Omental fat pad (tissue), 3 donors: ENCODE measurements at regions not wholly inside any gene's neighbourhood (a gene's known extent, or its start where the extent isn't known, plus 50 kb on each side); places are given as distances from the start of the nearest gene placed in this dataset.

Experiments used
- ATAC-seq: fragments of 150-250 bp; one replicate; pipeline ENCODE4 v1.9.1; 2016; ENCODE audit warnings: mild to moderate bottlenecking, moderate library complexity; ENCODE audit not compliant: low FRiP score
- DNase-seq: peaks from one replicate; pipeline ENCODE4 v3.0.0-alpha.2; 2019; ENCODE audit warnings: low spot score
- CTCF ChIP-seq, 3 donors: fragments of 450-650 bp; IDR thresholded peaks; one replicate each; pipeline ENCODE4 v1.5.1; 2016 to 2017; ENCODE audit warnings: antibody characterized with exemption in 3 of 3, mild to moderate bottlenecking in 3 of 3, moderate library complexity in 2 of 3

GRCh38 chr2:43086451-43087221, 139.8 kb downstream of the ZFP36L2 start:
- no peak for TF ChIP-seq CTCF (IDR thresholded peaks at IDR 0.05)
- DNase-seq: no peak
- peak; percentile 88 for ATAC-seq

- no peak for DNase-seq
- no peak for TF ChIP-seq CTCF (IDR thresholded peaks at IDR 0.05)
Observed at GRCh38 chr2:43085929-43086328, 140.5 kb downstream of the ZFP36L2 start.

GRCh38 chr2:43085505-43085904, 140.9 kb downstream of the ZFP36L2 start:
- ATAC-seq (no peak), DNase-seq (no peak)
- TF ChIP-seq CTCF (IDR thresholded peaks at IDR 0.05): no peak

More at GRCh38 chr2:43085929-43086328, 140.5 kb downstream of the ZFP36L2 start:
- no peak for ATAC-seq

GRCh38 chr2:43084699-43085091, 141.7 kb downstream of the ZFP36L2 start:
- no peak for DNase-seq
- ATAC-seq: no peak

DNA sequence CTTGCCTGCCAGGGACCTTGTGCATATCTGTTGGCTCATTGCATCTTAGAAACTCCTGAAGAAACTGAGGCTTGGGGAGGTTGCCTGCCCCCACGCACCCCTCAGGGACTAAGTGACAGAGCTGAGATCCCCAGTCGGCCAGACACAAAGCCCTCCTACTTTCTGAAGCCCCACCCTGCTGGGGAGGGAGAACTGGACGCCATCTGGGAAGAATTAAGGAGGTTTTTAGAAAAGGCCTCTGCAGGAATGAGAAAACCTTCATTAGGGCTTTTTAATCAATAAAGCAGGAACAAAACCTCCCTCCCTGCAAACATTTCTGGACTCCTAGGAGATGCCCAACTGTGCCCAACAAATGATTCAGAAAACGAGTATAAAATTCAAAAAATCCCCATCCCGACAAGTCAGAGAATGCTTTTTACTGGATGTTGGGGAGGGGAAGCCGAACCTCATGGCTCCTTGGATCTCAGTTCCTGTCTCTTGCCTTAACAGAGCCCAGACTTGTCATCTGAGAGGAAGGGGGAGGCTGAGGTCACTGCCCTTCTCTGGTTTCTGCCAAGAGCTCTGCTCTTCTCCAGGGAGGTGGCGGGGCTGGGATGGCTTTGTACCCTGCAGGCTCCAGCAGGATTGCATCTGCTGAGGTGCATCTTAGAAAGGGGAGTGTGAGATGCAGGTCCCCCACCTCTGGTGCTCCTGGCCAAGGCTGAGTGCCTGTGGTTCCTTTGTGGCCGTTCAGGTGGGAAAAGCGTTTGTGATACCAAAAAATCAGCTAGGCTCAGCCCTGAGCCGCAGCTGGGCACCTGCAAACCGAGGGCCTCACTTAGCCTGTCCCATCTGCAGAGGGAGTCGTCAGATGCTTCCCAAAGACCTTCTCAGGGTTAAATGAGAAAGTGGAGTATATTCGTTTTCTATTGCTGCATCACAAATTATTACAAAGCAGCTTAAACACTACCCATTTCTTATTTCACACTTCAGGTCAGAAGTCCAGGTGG, 142.4 kb downstream of the ZFP36L2 start:
- DNase-seq: no peak
- peak; percentile 25 for ATAC-seq
- no peak for TF ChIP-seq CTCF (IDR thresholded peaks at IDR 0.05)

More at GRCh38 chr2:43084699-43085091, 141.7 kb downstream of the ZFP36L2 start:
- TF ChIP-seq CTCF (IDR thresholded peaks at IDR 0.05): no peak

DNA sequence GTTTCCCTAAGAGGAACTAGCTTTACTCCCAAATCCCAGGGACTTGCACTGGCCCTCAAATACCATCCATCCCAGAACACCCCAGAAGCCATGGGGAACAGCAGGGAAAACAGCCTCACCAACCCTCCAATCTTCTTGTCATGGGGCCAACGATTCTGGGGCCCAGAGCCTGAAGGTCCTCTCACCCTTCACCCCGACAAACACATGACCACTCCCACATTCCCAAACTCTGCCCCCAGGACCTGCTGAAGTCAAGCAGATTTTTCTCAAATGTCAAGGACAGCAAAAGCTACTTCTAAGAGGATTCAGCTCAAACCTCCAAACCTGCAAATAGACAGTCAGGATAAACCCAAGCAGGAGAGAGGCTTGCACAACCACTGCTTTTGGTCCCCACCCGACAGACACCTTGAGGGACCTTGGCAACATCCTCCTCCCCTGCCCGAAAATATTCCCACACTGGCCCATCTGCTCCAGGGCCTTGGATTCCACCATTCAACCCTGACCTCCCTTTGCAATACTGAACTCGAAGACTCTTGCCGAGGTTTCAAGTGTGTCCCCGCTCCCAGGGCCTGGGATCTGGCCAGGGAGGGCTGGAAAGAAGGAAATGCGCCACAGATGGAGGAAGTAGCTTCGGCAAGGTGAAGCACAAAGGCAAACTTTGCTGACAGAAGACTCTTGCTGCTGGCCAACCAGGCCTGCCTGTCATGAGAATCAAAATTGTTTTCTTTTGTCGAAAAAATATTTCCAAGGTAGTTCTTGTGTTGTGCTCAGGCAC, 143.3 kb downstream of the ZFP36L2 start:
- no peak for ATAC-seq
- no peak for DNase-seq
- TF ChIP-seq CTCF (IDR thresholded peaks at IDR 0.05): no peak
